Thyroid gland (tissue), 4 donors: ENCODE measurements at regions not wholly inside any gene's neighbourhood (a gene's known extent, or its start where the extent isn't known, plus 50 kb on each side); places are given as distances from the start of the nearest gene placed in this dataset.

Experiments
- CTCF ChIP-seq, 6 experiments: fragments of 200-600 bp in 3 of 6; fragments of 450-650 bp in 3 of 6; sonication (generic) in 3 of 6; IDR thresholded peaks; one replicate each; pipeline ENCODE4 v1.5.1; 2016 to 2019; ENCODE audit warnings: antibody characterized with exemption in 6 of 6, mild to moderate bottlenecking in 2 of 6, inconsistent platforms in 1 of 6, moderate library complexity in 1 of 6
- POLR2A ChIP-seq, 2 donors: fragments of 450-650 bp; IDR thresholded peaks; one replicate each; pipeline ENCODE4 v1.6.1; 2017; ENCODE audit warnings: antibody characterized with exemption in 2 of 2, mild to moderate bottlenecking in 2 of 2, moderate library complexity in 1 of 2

GRCh38 chr3:4060603-4061002 is 242.6 kb upstream of the SETMAR start:
- no peak for TF ChIP-seq CTCF (IDR thresholded peaks at IDR 0.05)
- no peak for TF ChIP-seq POLR2A (IDR thresholded peaks at IDR 0.05)
